Neuron (in vitro differentiated cells): ENCODE measurements at regions not wholly inside any gene's neighbourhood (a gene's known extent, or its start where the extent isn't known, plus 50 kb on each side); places are given as distances from the start of the nearest gene placed in this dataset.

Experiments used
- H2AFZ ChIP-seq: one replicate; pipeline ENCODE4 v1.6.1; 2013; ENCODE audit warnings: low read depth, mild to moderate bottlenecking, inconsistent platforms, low read length, moderate library complexity
- H3K27me3 ChIP-seq: one replicate; pipeline ENCODE4 v1.6.1; 2013; ENCODE audit warnings: low read length; ENCODE audit not compliant: insufficient read depth
- H3K36me3 ChIP-seq: one replicate; pipeline ENCODE4 v1.6.1; 2013; ENCODE audit warnings: low read length; ENCODE audit not compliant: insufficient read depth
- H3K4me1 ChIP-seq: one replicate; pipeline ENCODE4 v1.6.1; 2013; ENCODE audit warnings: low read length; ENCODE audit not compliant: insufficient read depth
- H3K4me3 ChIP-seq: 2 replicates; pipeline ENCODE4 v1.5.1; 2013; ENCODE audit warnings: mild to moderate bottlenecking, low read length, moderate library complexity
- H3K9me3 ChIP-seq: one replicate; pipeline ENCODE4 v1.6.1; 2013; ENCODE audit warnings: low read length

- no peak overlapping the region for H2AFZ ChIP-seq
Observed at GRCh38 chr3:69558912-69559311, 173.0 kb upstream of the FRMD4B start.

GRCh38 chr3:69554576-69554975 lies 168.7 kb upstream of the FRMD4B start:
- Histone ChIP-seq H2AFZ (no peak overlapping the region), H3K27me3 (no peaks in the 10 kb centered on the region), H3K9me3 (no peaks in the 10 kb centered on the region), H3K4me1 (no peaks in the 10 kb centered on the region), H3K36me3 (no peaks in the 10 kb centered on the region), H3K4me3 (no peak overlapping the region)

More at GRCh38 chr3:69558912-69559311, 173.0 kb upstream of the FRMD4B start:
- Histone ChIP-seq H3K36me3 (no peaks in the 10 kb centered on the region), H3K9me3 (no peaks in the 10 kb centered on the region), H3K4me3 (no peak overlapping the region), H3K4me1 (no peaks in the 10 kb centered on the region), H3K27me3 (no peaks in the 10 kb centered on the region)

GRCh38 chr3:69553888-69554287 lies 168.0 kb upstream of the FRMD4B start:
- no peaks in the 10 kb centered on the region for H3K4me1 ChIP-seq
- H3K36me3 ChIP-seq, result no peaks in the 10 kb centered on the region
- no peak overlapping the region for H2AFZ ChIP-seq
- H3K27me3 ChIP-seq, result no peaks in the 10 kb centered on the region
- no peak overlapping the region for H3K4me3 ChIP-seq
- H3K9me3 ChIP-seq, result no peaks in the 10 kb centered on the region

DNA sequence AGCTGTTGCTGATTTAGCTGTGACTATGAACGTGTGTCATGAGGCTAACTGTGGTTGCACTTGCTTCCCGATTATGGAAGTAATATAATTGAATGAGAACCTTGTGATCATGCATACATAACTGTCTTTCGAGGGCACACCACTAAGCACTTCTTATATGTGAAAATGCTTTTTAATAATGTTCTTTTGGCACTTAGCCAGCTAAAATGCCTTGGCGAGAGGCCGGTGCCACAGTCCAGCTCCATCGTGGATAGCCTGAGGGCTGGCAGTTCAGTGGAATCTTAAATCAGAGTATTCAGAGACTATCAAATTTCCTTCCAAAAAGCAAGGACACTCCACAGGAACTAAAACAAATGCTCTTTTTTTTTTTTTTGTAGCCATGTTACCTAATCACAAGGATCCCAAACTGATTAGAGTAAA lies 161.6 kb upstream of the FRMD4B start:
- Histone ChIP-seq H3K4me3 (no peak overlapping the region), H2AFZ (no peak overlapping the region), H3K27me3 (peaks cover 14% of the 10 kb centered on the region)

DNA sequence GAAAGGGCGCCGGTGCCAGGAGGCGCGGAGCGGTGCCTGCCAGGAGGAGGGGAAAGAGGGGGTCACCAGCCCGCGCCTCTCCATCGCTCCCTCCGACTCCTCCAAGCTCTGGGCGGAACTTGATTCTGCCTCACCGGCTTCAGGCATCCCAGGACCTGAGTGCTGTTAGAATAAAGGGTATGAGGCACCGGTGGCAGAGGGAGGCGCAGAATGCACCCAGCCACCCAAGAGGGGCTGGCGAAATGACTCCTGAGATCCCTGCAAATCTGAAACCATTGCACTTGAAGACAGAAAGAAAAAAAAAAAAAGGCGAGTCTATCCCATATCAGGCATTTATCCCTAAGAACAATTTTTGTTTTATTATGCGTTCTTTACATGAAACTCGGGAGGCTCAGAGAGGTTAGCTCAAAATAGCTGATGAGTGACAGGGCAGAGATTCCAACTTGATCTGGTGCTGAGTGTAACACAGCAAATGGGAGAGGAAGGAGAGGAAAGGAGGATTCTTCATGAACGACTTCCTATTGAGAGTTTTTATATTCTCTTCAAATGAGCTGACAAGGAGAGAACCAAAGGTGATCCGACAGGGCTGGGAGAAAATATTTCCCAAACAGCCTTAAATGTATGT lies 157.0 kb upstream of the FRMD4B start:
- Histone ChIP-seq H3K9me3 (no peaks in the 10 kb centered on the region), H3K27me3 (peaks cover 43% of the 10 kb centered on the region), H3K4me3 (no peak overlapping the region), H3K4me1 (no peaks in the 10 kb centered on the region), H2AFZ (peak overlapping the region; percentile 16), H3K36me3 (no peaks in the 10 kb centered on the region)

More for the DNA sequence above, 161.6 kb upstream of the FRMD4B start:
- H3K36me3 ChIP-seq, result no peaks in the 10 kb centered on the region
- no peaks in the 10 kb centered on the region for H3K4me1 ChIP-seq
- H3K9me3 ChIP-seq, result no peaks in the 10 kb centered on the region

- Histone ChIP-seq H3K9me3 (no peaks in the 10 kb centered on the region), H3K36me3 (no peaks in the 10 kb centered on the region), H3K4me1 (no peaks in the 10 kb centered on the region), H2AFZ (peak overlapping the region; percentile 16), H3K4me3 (no peak overlapping the region), H3K27me3 (peaks cover 44% of the 10 kb centered on the region)
Observed at GRCh38 chr3:69542089-69542804, 156.4 kb upstream of the FRMD4B start.

DNA sequence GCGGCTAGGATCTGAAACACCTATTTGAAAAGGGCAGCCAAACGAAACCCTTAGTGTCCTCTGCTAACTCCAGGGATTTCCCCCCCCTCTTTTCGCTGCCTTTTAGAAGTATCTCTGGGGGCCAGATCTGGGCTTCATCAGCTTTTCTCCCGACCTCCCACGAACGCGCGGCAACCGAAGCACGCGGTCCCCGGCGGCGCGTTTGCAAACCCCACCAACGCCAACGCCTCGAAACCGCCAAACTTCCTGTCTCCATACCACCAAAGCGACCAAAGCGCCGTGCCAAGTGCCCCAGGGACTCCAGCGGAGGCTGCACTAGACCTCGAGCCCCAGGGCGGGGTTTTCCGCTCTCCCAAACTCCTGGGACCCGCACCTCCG lies 155.8 kb upstream of the FRMD4B start:
- H3K27me3 ChIP-seq, result peaks cover 44% of the 10 kb centered on the region
- H3K9me3 ChIP-seq, result no peaks in the 10 kb centered on the region
- no peaks in the 10 kb centered on the region for H3K4me1 ChIP-seq
- no peak overlapping the region for H3K4me3 ChIP-seq
- no peaks in the 10 kb centered on the region for H3K36me3 ChIP-seq
- no peak overlapping the region for H2AFZ ChIP-seq

DNA sequence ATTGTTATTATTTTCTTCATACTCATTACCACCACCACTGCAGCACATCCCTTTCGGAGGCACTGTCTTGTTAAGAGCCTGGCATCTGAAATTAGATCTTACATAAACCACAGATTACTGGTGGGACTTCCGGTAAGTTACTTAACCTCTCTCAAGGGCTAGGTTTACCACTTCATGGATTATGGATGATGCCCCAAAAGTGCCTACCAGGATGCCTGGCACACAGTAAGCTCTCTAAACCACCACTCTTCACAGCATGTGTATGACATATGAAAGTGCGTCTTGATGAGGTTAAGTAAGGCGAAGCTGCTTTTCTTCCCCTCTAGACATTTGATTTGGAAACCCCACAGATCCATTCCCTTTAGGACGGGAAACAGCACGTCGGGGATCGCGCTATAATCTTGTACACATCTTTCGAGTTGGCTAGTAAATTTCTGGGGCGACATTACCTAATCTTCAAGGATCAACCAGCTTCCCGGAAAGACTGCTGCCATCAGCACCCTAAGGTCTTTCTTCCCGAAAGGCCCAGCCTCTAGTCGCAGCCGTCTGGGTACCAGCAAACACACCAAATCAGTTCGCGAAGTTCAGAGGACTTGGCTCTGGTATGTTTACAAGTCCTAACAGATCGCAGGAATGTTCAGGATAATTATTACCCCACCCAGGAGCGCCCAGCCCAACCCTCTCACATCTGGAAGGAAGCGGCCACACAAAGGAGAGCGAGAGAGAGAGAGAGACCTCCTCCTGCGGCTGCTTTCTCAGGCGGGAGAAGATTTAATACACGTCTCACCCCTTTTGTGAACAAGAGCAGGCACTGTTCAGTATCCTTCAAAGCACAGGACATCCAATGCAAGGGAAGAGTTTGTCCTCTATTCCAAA lies 155.1 kb upstream of the FRMD4B start:
- Histone ChIP-seq H3K4me1 (no peaks in the 10 kb centered on the region), H3K27me3 (peaks cover 44% of the 10 kb centered on the region), H3K9me3 (no peaks in the 10 kb centered on the region), H3K36me3 (no peaks in the 10 kb centered on the region), H3K4me3 (no peak overlapping the region), H2AFZ (no peak overlapping the region)

- Histone ChIP-seq H3K4me1 (no peaks in the 10 kb centered on the region), H3K4me3 (no peak overlapping the region), H3K27me3 (peaks cover 44% of the 10 kb centered on the region), H3K9me3 (no peaks in the 10 kb centered on the region), H2AFZ (no peak overlapping the region), H3K36me3 (no peaks in the 10 kb centered on the region)
Observed at GRCh38 chr3:69539134-69539533, 153.2 kb upstream of the FRMD4B start.

DNA sequence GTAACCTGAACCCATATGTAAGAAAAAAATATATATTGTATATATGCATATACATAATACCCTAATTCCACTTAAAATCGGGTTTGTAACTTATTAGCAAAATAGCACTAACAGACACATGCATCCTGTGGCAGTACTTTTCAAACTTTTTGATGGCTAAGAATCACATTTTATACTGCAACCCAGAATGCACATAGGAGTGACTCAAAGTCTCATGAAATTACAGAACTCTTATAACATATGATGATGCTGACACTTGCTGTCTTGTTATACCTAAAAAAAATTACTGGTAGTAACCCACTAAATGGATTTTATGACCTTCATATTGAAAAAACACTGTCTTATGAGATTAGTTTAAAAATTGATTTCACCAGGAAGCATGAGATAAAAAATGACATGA lies 152.4 kb upstream of the FRMD4B start:
- Histone ChIP-seq H3K27me3 (peaks cover 36% of the 10 kb centered on the region), H3K4me3 (no peak overlapping the region), H2AFZ (no peak overlapping the region), H3K36me3 (no peaks in the 10 kb centered on the region), H3K4me1 (no peaks in the 10 kb centered on the region), H3K9me3 (no peaks in the 10 kb centered on the region)

DNA sequence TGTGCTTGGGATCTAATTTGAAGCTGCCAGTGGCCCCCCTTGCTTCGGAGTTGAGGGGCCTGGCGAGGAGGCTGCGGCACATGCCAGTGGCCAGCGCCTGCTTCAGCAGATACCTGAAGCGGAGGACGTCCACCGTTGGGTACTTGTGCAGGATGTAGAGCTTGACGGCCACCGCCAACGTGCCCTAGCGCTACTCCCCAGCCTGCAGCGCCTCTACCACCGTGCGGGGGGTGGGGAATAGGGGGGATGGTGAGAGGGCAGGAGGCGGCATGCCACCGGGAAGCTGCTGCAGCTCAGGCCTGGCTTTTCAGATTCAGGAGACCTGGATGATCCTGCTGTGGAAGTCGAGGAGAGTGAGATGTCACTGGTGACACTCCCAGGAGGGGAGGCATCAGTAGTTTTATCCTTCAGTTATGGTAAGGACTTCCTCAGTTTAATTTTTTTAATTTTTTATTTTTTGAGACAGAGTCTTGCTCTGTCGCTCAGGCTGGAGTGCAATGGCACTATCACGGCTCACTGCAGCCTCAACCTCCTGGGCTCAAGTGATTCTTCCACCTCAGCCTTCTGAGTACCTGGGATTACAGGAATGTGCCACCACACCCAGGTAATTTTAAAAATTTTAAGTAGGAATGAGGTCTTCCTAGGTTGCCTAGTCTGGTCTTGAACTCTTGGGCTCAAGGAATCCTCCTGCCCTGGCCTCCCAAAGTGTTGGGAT lies 150.6 kb upstream of the FRMD4B start:
- Histone ChIP-seq H3K27me3 (peaks cover 19% of the 10 kb centered on the region), H3K9me3 (no peaks in the 10 kb centered on the region)

DNA sequence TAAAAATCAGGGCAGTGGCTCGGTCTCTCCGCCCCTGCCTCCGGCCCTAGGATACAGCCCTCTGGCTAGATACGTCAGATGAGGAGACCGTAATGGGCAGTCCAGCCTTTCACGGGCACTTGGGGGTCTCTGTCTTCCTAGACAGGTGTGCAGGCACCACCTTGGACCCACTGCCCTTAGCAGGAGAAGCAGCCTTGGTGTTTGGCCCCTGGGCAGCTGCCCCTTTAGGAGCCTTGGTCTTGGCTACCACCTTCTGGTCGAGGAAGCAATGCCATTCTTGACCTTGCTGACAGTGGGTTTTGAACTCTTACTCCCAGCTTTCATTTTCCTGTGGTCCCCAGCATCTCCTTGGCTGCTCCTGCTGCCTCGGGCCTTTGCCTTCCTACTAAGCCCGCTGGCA lies 149.7 kb upstream of the FRMD4B start:
- no peaks in the 10 kb centered on the region for H3K4me1 ChIP-seq
- peaks cover 11% of the 10 kb centered on the region for H3K27me3 ChIP-seq
- H2AFZ ChIP-seq, result no peak overlapping the region
- H3K36me3 ChIP-seq, result no peaks in the 10 kb centered on the region
- no peak overlapping the region for H3K4me3 ChIP-seq
- no peaks in the 10 kb centered on the region for H3K9me3 ChIP-seq

More for the DNA sequence above, 150.6 kb upstream of the FRMD4B start:
- Histone ChIP-seq H3K4me3 (no peak overlapping the region), H2AFZ (no peak overlapping the region), H3K4me1 (no peaks in the 10 kb centered on the region), H3K36me3 (no peaks in the 10 kb centered on the region)
